Fibroblast of pulmonary artery (primary cell): ENCODE measurements at regions not wholly inside any gene's neighbourhood (a gene's known extent, or its start where the extent isn't known, plus 50 kb on each side); places are given as distances from the start of the nearest gene placed in this dataset.

ENCODE experiments used
- DNase-seq: peaks from one replicate; pipeline ENCODE4 v3.0.0-alpha.2; 2010; ENCODE audit warnings: low read depth
- H3K4me3 ChIP-seq: replicated peaks from 2 replicates; pipeline ENCODE4 v1.5.1; 2011; ENCODE audit warnings: low read depth, mild to moderate bottlenecking, control low read depth, low read length, moderate library complexity
- TF ChIP-seq, protein P1 (sequence below): IDR thresholded peaks from 2 replicates; pipeline ENCODE4 v1.5.1; 2011; ENCODE audit warnings: mild to moderate bottlenecking, control low read depth, low read length, inconsistent platforms; ENCODE audit errors: missing control alignments

DNA sequence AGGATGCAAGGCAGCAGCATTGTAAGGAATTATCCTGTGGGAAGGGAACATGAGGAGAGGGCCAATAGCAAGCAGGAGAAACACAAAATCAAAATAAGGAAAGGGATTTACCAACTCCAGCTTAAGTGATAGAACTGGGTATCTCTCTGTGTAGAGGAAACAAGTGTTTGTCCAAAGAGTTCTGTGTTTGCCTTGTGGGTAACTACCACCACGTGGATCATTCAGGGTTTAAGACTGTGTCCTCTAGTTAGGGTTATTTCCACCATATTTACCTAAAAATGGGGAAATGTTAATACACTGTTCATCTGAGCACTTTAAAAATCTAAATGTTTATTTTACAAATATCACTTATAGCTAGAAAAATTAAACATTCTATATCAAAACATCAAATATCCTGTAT is 283.3 kb downstream of the EIPR1 start:
- TF ChIP-seq, protein P1, sequence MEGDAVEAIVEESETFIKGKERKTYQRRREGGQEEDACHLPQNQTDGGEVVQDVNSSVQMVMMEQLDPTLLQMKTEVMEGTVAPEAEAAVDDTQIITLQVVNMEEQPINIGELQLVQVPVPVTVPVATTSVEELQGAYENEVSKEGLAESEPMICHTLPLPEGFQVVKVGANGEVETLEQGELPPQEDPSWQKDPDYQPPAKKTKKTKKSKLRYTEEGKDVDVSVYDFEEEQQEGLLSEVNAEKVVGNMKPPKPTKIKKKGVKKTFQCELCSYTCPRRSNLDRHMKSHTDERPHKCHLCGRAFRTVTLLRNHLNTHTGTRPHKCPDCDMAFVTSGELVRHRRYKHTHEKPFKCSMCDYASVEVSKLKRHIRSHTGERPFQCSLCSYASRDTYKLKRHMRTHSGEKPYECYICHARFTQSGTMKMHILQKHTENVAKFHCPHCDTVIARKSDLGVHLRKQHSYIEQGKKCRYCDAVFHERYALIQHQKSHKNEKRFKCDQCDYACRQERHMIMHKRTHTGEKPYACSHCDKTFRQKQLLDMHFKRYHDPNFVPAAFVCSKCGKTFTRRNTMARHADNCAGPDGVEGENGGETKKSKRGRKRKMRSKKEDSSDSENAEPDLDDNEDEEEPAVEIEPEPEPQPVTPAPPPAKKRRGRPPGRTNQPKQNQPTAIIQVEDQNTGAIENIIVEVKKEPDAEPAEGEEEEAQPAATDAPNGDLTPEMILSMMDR, result no peak
- no peak for DNase-seq
- H3K4me3 ChIP-seq, result no peak overlapping the region

DNA sequence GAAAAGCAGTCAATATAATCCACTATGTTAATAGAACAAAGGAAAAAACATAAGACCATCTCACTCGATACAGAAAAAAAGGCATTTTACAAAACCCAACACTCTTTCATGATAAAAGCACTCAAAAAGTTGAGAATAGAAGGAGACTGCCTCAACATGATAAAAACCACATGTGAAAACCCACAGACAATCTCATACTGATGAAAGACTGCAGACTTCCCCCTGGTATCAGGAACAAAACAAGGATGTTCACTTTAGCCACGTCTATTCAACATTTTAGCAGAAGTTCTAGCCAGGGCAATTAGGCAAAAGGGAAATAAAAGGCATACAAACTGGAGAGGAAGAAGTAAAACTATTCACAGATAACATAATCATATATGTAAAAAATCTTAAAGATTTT is 285.9 kb downstream of the EIPR1 start:
- DNase-seq, result no peak

DNA sequence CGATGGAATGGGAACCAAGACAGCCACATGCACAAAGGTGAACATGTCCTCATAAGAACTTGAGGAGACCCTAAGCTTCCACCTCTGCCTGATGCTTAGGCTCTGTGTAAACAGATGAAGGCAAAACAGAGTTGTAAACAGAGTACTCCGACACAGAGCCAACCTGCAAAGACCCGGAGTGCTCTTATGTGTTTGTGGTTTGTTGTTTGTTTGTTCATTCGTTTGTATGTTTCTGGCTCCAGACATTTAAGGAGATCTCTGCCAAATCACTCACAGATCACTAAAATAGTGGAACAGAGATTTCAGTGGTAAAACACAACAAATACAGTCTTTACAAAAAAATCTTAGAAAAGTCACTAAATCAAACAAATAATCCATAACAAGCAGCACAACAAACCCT is 294.9 kb downstream of the EIPR1 start:
- TF ChIP-seq, protein P1, result no peak
- no peak for DNase-seq
- H3K4me3 ChIP-seq, result no peak overlapping the region

More for the DNA sequence above, 285.9 kb downstream of the EIPR1 start:
- H3K4me3 ChIP-seq, result no peak overlapping the region
- TF ChIP-seq, protein P1, result no peak

DNA sequence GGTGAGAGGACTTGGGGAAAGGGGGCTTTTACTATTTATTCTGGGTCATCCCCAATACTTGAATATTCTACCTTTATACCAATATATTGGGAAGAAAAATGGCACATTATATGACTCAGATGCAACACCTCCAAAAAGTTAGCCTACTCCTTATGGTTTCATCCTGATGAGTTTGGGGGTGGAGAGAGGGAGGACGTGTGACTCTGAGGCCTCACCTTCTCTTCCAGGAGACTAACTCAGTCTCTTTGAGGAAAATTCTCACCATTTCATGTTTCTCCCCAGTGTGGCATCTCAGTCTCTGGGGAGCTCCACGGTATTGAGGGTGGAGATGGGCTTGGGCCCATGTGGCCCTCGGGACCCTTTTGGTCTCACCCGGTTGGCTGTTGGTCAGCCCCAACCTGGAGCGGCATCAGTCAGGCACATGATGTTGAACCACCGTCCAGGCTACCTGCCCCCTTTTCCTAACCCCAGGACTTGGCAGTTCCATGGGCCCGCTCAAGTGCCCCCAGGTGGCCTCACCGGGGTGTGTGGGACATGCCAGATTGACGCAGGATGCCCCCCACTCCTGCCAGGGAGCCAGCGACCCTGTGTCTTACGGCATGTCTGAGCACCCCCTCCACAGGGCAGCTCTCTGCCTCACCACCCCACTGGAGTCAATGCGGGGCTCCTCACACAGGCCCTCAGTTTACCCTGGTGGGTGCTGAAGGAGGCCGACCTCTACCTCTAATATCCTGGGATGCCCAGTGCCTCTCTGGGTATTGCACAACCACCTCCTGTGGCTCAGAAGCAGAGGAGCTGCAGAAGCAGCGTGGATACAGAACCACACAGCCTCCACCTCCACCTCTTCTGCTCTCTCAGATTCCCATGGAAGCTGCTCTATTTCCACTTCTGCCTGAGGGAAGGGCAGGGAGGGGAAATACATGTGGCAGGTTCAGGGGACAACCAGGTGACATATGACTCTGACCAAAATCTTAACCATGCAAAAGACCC is 297.4 kb downstream of the EIPR1 start:
- H3K4me3 ChIP-seq, result no peak overlapping the region
- TF ChIP-seq, protein P1, result no peak
- DNase-seq, result no peak

DNA sequence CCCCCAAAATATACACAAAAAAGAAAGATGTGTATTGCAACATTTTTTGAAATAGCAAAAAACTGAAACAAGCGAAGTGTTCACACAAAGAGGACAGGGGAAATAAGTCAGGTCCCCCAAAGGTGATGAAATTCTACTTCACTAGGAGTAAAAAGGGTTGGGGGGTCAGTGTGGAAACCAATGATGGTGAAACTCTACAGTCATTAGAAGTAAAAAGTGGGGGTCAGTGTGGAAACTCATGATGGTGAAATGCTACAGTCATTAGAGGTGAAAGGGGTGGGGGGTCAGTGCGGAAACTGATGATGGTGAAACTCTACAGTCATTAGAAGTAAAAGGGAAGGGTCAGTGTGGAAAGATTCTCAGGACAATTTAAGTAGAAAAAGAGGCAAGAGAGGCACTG is 298.2 kb downstream of the EIPR1 start:
- TF ChIP-seq, protein P1, result no peak

DNA sequence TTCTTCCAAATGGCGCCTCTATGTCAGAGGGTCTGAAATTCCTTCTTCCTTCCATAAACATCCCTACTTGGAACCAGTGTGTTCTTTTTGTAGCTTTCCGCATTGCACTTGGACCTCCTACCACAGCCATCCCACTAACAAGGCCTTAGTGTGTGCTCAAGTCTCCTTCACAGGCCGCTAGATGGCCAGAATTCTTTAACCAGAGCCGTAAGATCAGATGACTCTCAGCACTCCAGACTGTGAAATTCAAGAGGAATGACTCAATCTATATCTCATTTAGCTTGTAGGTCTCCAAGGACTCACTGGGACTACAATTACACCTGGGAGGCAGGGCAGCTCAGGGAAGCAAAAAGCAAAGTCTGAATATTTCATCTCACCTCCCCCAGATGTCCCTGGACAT is 298.9 kb downstream of the EIPR1 start:
- TF ChIP-seq, protein P1, result no peak
- H3K4me3 ChIP-seq, result no peak overlapping the region
- DNase-seq, result no peak

More for the DNA sequence above, 298.2 kb downstream of the EIPR1 start:
- no peak for DNase-seq
- no peak overlapping the region for H3K4me3 ChIP-seq
